Endothelial cell of umbilical vein (primary cell): ENCODE measurements at regions not wholly inside any gene's neighbourhood (a gene's known extent, or its start where the extent isn't known, plus 50 kb on each side); places are given as distances from the start of the nearest gene placed in this dataset.

Experiments
- BruUV-seq: library from RNA; stranded (reverse); fragments of 400-500 nt; replicated peaks from 2 replicates; lab custom pipeline; 2021; lab: Mats Ljungman, UMichigan
- CTCF ChIA-PET: fragments of 300-600, 350-600 bp; sonication (Branson Sonifier 250); formaldehyde crosslinking; loops from one replicate; lab custom pipeline; 2021; ENCODE audit warnings: antibody characterized with exemption, inconsistent platforms; lab: Charles Lee
- POLR2A ChIA-PET: fragments of 300-600, 350-600 bp; sonication (Branson Sonifier 250); formaldehyde crosslinking; loops from one replicate; lab custom pipeline; 2021; ENCODE audit warnings: antibody characterized with exemption, inconsistent platforms; lab: Charles Lee
- DNase-seq: peaks from one replicate; pipeline ENCODE4 v3.0.0-alpha.2; 2011; ENCODE audit warnings: low read depth, low spot score
- FAIRE-seq: peaks from 2 replicates; lab custom pipeline; 2011; peaks lifted over from hg19 to GRCh38; lab: Jason Lieb, UNC
- H2AFZ ChIP-seq: 2 replicates; pipeline ENCODE4 v1.6.0; 2012; ENCODE audit warnings: low read depth, low read length, control low read depth, inconsistent platforms
- H3K27ac ChIP-seq: 2 replicates; pipeline ENCODE4 v1.5.1; 2011; ENCODE audit warnings: low read depth, mild to moderate bottlenecking, control low read depth, low read length, moderate library complexity; ENCODE audit not compliant: insufficient read depth
- H3K27me3 ChIP-seq, 2 experiments: 2 replicates each; pipeline versions ENCODE4 v1.6.0 to v1.6.1; 2011; ENCODE audit warnings: low read length in 2 of 2, mixed read lengths in 1 of 2; ENCODE audit not compliant: control insufficient read depth in 2 of 2, insufficient read depth in 2 of 2
- H3K36me3 ChIP-seq, 2 experiments: 2 replicates in 1 of 2; 3 replicates in 1 of 2; pipeline ENCODE4 v1.5.1; 2011; ENCODE audit warnings: low read length in 2 of 2, mild to moderate bottlenecking in 1 of 2, moderate library complexity in 1 of 2; ENCODE audit not compliant: control insufficient read depth in 2 of 2, insufficient read depth in 2 of 2; ENCODE audit errors: extremely low read depth in 1 of 2
- H3K4me1 ChIP-seq: 3 replicates; pipeline ENCODE4 v1.5.1; 2011; ENCODE audit warnings: mild to moderate bottlenecking, low read length; ENCODE audit not compliant: control insufficient read depth, insufficient read depth; ENCODE audit errors: extremely low read depth
- H3K4me2 ChIP-seq: 2 replicates; pipeline ENCODE4 v1.6.1; 2011; ENCODE audit warnings: low read length, control low read depth, mixed read lengths; ENCODE audit not compliant: insufficient read depth
- H3K4me3 ChIP-seq, 3 experiments: fragments of 200-600 bp in 1 of 3; sonication (generic), shearing (Covaris generic) in 1 of 3; replicated peaks in 1 of 3; 2 replicates each; pipeline ENCODE4 v1.5.1; 2011 to 2016; ENCODE audit warnings: control low read depth in 3 of 3, low read length in 3 of 3, mild to moderate bottlenecking in 2 of 3, inconsistent platforms in 1 of 3, low read depth in 1 of 3, moderate library complexity in 1 of 3; ENCODE audit not compliant: insufficient read depth in 1 of 3
- H3K79me2 ChIP-seq: 2 replicates; pipeline ENCODE4 v1.6.0; 2012; ENCODE audit warnings: low read length, inconsistent platforms; ENCODE audit not compliant: control insufficient read depth, insufficient read depth
- H3K9ac ChIP-seq: replicated peaks from 2 replicates; pipeline ENCODE3; 2011; ENCODE audit warnings: low read length, control low read depth; ENCODE audit not compliant: insufficient read depth; ENCODE audit errors: extremely low read depth
- H3K9me1 ChIP-seq: replicated peaks from 3 replicates; pipeline ENCODE4 v1.6.0; 2011; ENCODE audit warnings: mild to moderate bottlenecking, low read length; ENCODE audit not compliant: control insufficient read depth, insufficient read depth; ENCODE audit errors: extremely low read depth
- H3K9me3 ChIP-seq: replicated peaks from 2 replicates; pipeline ENCODE4 v1.5.1; 2012; ENCODE audit warnings: low read length, inconsistent platforms; ENCODE audit not compliant: control insufficient read depth, insufficient read depth
- H4K20me1 ChIP-seq: replicated peaks from 2 replicates; pipeline ENCODE3; 2011; ENCODE audit warnings: mild to moderate bottlenecking, low read length; ENCODE audit not compliant: control insufficient read depth, insufficient read depth; ENCODE audit errors: extremely low read depth
- EZH2 ChIP-seq: IDR thresholded peaks from 2 replicates; pipeline ENCODE4 v1.6.1; 2012; ENCODE audit warnings: borderline replicate concordance, low read depth, mild to moderate bottlenecking, moderate library complexity, low read length, inconsistent platforms; ENCODE audit not compliant: severe bottlenecking
- FOS ChIP-seq: IDR thresholded peaks from 2 replicates; pipeline ENCODE4 v1.6.1; 2011; ENCODE audit warnings: mild to moderate bottlenecking, low read length, moderate library complexity, borderline replicate concordance; ENCODE audit not compliant: insufficient read depth
- GATA2 ChIP-seq: IDR thresholded peaks from 2 replicates; pipeline ENCODE4 v1.7.0; 2011; ENCODE audit warnings: low read depth, mild to moderate bottlenecking, moderate library complexity, mixed read lengths, low read length; ENCODE audit not compliant: insufficient read length, insufficient read depth
- JUN ChIP-seq: IDR thresholded peaks from 2 replicates; pipeline ENCODE4 v1.6.1; 2011; ENCODE audit warnings: borderline replicate concordance, low read depth; ENCODE audit not compliant: insufficient read length, insufficient read depth
- MYC ChIP-seq: IDR thresholded peaks from one replicate; pipeline ENCODE4 v1.6.1; 2011; ENCODE audit warnings: mild to moderate bottlenecking, low read depth, low read length
- POLR2A ChIP-seq: IDR thresholded peaks from 2 replicates; pipeline ENCODE4 v1.6.1; 2012; ENCODE audit warnings: low read depth, mild to moderate bottlenecking, control low read depth, low read length
- POLR2AphosphoS5 ChIP-seq: IDR thresholded peaks from 2 replicates; pipeline ENCODE4 v1.6.1; 2012; ENCODE audit warnings: low read depth, mild to moderate bottlenecking, control low read depth, low read length, moderate library complexity; ENCODE audit not compliant: insufficient read depth
- dilution Hi-C: fragments of 300-500 bp; cut with MboI; formaldehyde crosslinking; loops from one replicate; pipeline ENCODE4 v1.15.0; 2019; ENCODE audit warnings: low sequenced_read_pairs; ENCODE audit not compliant: extremely low pct_ligation_motif_present
- intact Hi-C: fragments of 100-400 bp; cut with micrococcal nuclease; formaldehyde crosslinking; loops from one replicate; pipeline ENCODE4 v1.10.0; 2022
- TF ChIP-seq, protein P1 (sequence below): IDR thresholded peaks from 2 replicates; pipeline ENCODE4 v1.6.1; 2011; ENCODE audit not compliant: insufficient read depth, insufficient read length
- TF ChIP-seq, protein P2 (sequence below), 2 donors: IDR thresholded peaks; 1 replicate in 1 of 2; 2 replicates in 1 of 2; pipeline ENCODE4 v1.5.1; 2011; ENCODE audit warnings: low read length in 2 of 2, mild to moderate bottlenecking in 2 of 2, moderate library complexity in 2 of 2, control low read depth in 1 of 2, inconsistent platforms in 1 of 2, low read depth in 1 of 2; ENCODE audit not compliant: insufficient read depth in 1 of 2; ENCODE audit errors: extremely low read depth in 1 of 2

DNA sequence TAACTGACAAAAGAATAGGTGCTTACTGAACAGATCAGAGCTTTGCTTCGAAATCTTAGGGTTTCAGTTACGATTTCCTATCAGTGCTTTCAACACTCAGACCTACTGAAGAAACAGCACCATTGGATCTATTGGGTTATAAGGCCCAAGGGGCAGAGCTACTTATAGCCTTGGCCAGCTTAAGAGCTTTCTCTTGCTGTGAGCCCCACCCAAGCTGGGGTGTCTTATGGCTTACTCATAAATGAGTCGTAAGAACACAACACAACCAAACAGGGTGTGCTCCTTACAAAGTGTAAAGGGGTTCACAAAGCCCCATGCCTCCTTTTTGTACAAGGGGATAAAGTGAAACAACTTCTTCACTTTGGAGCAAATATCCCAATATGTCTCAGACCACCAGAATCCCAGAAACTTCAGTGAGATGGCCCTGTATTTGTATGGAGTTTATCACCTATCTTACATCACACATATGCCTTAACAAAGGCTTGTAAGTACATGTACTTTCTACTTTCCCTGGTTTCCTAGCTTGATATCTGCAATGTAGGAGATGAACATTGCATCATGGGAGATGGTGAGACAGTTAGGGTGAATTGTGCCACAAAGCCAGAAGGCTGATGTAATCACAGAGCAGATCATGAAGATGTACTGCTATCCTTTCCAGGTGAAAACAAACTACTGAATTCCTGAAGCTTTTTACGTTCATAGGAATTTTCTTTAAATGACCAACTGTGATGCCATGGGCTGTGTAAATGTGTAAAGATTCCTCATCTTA is 115.5 kb upstream of the GLI2 start:
- Histone ChIP-seq H3K27ac (no peak overlapping the region), H3K36me3 (no peaks in the 10 kb centered on the region), H3K9ac (no peak overlapping the region), H3K4me2 (no peak overlapping the region), H2AFZ (no peak overlapping the region), H3K9me3 (no peaks in the 10 kb centered on the region), H3K4me1 (no peaks in the 10 kb centered on the region), H4K20me1 (no peaks in the 10 kb centered on the region), H3K4me3 (no peak overlapping the region), H3K9me1 (no peaks in the 10 kb centered on the region), H3K27me3 (peaks cover 0 to 2% of the 10 kb centered on the region in 2 experiments), H3K79me2 (no peaks in the 10 kb centered on the region)
- POLR2A ChIA-PET = no interaction called here
- BruUV-seq = no TSS peak
- TF ChIP-seq EZH2 (no peak), JUN (no peak), POLR2AphosphoS5 (no peak), FOS (no peak), MYC (no peak), GATA2 (no peak), POLR2A (no peak)
- TF ChIP-seq, protein P1, sequence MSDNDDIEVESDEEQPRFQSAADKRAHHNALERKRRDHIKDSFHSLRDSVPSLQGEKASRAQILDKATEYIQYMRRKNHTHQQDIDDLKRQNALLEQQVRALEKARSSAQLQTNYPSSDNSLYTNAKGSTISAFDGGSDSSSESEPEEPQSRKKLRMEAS = no peak
- TF ChIP-seq, protein P2, sequence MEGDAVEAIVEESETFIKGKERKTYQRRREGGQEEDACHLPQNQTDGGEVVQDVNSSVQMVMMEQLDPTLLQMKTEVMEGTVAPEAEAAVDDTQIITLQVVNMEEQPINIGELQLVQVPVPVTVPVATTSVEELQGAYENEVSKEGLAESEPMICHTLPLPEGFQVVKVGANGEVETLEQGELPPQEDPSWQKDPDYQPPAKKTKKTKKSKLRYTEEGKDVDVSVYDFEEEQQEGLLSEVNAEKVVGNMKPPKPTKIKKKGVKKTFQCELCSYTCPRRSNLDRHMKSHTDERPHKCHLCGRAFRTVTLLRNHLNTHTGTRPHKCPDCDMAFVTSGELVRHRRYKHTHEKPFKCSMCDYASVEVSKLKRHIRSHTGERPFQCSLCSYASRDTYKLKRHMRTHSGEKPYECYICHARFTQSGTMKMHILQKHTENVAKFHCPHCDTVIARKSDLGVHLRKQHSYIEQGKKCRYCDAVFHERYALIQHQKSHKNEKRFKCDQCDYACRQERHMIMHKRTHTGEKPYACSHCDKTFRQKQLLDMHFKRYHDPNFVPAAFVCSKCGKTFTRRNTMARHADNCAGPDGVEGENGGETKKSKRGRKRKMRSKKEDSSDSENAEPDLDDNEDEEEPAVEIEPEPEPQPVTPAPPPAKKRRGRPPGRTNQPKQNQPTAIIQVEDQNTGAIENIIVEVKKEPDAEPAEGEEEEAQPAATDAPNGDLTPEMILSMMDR (IDR thresholded peaks at IDR 0.05; ENCODE audit: extremely low read depth in 1 of 2, insufficient read depth in 1 of 2, low read depth in 1 of 2, low read length in 2 of 2) = no peak
- DNase-seq = no peak
- intact Hi-C loops = no loop called here
- CTCF ChIA-PET = interaction anchor here (1.4 to 2.0 kb wide), 3 partner anchors 16 to 69 kb away, joined by 4 to 5 read pairs (median 4); no protein-coding TSS in a partner anchor
- no peak for FAIRE-seq
- dilution Hi-C loops = no loop called here
